HG03025 (cell line): ENCODE measurements at regions not wholly inside any gene's neighbourhood (a gene's known extent, or its start where the extent isn't known, plus 50 kb on each side); places are given as distances from the start of the nearest gene placed in this dataset.

Source experiments
- ATAC-seq: cut with Tn5 transposase; IDR thresholded peaks from one replicate; pipeline ENCODE4 v1.9.1; 2021; ENCODE audit warnings: mild to moderate bottlenecking, moderate library complexity; ENCODE audit not compliant: unreplicated experiment, low FRiP score

DNA sequence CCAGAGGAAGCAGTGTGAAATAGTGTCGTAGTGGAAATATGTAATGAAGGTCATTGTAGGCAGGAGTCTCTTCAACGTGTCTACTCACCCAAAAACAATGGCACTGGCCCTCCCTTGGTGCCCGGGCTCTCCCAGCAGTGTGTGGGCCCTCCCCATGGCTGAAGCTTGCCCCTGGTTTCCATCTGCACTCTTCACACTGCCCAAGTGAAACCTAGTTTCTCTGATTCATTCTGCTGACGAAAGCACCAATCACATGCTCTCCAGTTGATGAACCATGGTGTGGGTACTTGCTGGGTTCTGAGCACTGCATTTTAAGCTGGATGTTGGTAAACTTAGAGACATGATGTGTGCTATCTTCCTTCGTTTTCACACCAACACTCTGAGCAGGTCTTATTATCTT is 61.0 kb upstream of the AGBL1 start:
- no peak for ATAC-seq

GRCh38 chr15:86021281-86022264 is 58.1 kb upstream of the AGBL1 start:
- ATAC-seq: no peak

DNA sequence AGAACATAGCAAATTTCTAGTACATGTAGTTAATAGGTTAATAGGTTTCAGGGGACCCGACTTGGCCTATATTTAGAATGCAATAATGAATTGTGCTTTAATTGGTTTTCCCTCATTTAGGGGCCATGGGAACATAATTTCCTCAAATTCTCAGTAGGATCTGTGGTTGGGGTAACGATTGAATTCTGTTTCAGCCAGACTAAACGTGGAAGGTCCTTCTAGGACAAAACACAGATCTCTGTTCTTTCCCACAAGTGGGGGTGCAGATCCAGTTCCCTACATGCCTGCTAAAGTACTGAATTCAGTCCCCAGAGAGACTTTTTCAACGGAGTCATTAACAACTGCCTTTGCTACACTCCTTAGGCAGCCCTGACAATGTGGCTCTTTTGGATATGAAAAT is 50.7 kb upstream of the AGBL1 start:
- ATAC-seq: no peak
